Caco-2 (cell line): ENCODE measurements at regions not wholly inside any gene's neighbourhood (a gene's known extent, or its start where the extent isn't known, plus 50 kb on each side); places are given as distances from the start of the nearest gene placed in this dataset.

Experiments
- BruUV-seq: library from RNA; stranded (reverse); fragments of 400-500 nt; replicated peaks from 2 replicates; lab custom pipeline; 2021; lab: Mats Ljungman, UMichigan
- CTCF ChIA-PET: fragments of 300-600 bp; sonication (Branson Sonifier 250); formaldehyde crosslinking; loops from one replicate; lab custom pipeline; 2022; ENCODE audit warnings: antibody characterized with exemption; lab: Charles Lee
- POLR2A ChIA-PET: fragments of 300-600 bp; sonication (Branson Sonifier 250); formaldehyde crosslinking; loops from one replicate; lab custom pipeline; 2022; ENCODE audit warnings: antibody characterized with exemption; lab: Charles Lee
- DNase-seq, 2 experiments: peaks; one replicate each; pipeline versions ENCODE4 v3.0.0 to v3.0.0-alpha.2; 2020 to 2022
- H3K27me3 ChIP-seq: replicated peaks from 2 replicates; pipeline ENCODE4 v1.6.0; 2011; ENCODE audit warnings: low read length; ENCODE audit not compliant: control insufficient read depth, insufficient read depth
- H3K36me3 ChIP-seq: 2 replicates; pipeline ENCODE4 v1.5.1; 2011; ENCODE audit warnings: low read length; ENCODE audit not compliant: control insufficient read depth, insufficient read depth
- H3K4me1 ChIP-seq: fragments of 250-450 bp; sonication (Bioruptor Pico); 2 replicates; pipeline ENCODE4 v1.5.1; 2020; ENCODE audit warnings: mild to moderate bottlenecking
- H3K4me3 ChIP-seq: 2 replicates; pipeline ENCODE4 v1.5.1; 2011; ENCODE audit warnings: low read depth, mild to moderate bottlenecking, control low read depth, low read length
- H3K9me3 ChIP-seq: fragments of 250-450 bp; sonication (Bioruptor Pico); 2 replicates; pipeline ENCODE4 v1.5.1; 2020; ENCODE audit warnings: mild to moderate bottlenecking, moderate library complexity
- H3K27ac Mint-ChIP-seq: one replicate; pipeline ENCODE4 v1.8.0; 2022; ENCODE audit warnings: mixed read lengths; ENCODE audit not compliant: unreplicated experiment
- H3K27me3 Mint-ChIP-seq: one replicate; pipeline ENCODE4 v1.8.0; 2022; ENCODE audit warnings: mixed read lengths; ENCODE audit not compliant: insufficient read depth, unreplicated experiment
- H3K36me3 Mint-ChIP-seq: one replicate; pipeline ENCODE4 v1.8.0; 2022; ENCODE audit warnings: mild to moderate bottlenecking, mixed read lengths; ENCODE audit not compliant: insufficient read depth, unreplicated experiment
- H3K4me1 Mint-ChIP-seq: one replicate; pipeline ENCODE4 v1.8.0; 2022; ENCODE audit warnings: low read depth, mixed read lengths; ENCODE audit not compliant: unreplicated experiment
- H3K4me3 Mint-ChIP-seq: one replicate; pipeline ENCODE4 v1.8.0; 2022; ENCODE audit warnings: mild to moderate bottlenecking, moderate library complexity, mixed read lengths; ENCODE audit not compliant: unreplicated experiment
- H3K9me3 Mint-ChIP-seq: one replicate; pipeline ENCODE4 v1.8.0; 2022; ENCODE audit warnings: mixed read lengths; ENCODE audit not compliant: unreplicated experiment
- intact Hi-C: fragments of 100-400 bp; cut with micrococcal nuclease; formaldehyde crosslinking; loops from one replicate; pipeline ENCODE4 v1.10.0; 2022; ENCODE audit not compliant: unreplicated experiment
- TF ChIP-seq, protein P1 (sequence below), 2 experiments: fragments of 200-600 bp in 1 of 2; IDR thresholded peaks; 1 replicate in 1 of 2; 2 replicates in 1 of 2; pipeline versions ENCODE4 v1.5.1 to v1.8.0; 2011 to 2022; ENCODE audit warnings: antibody characterized with exemption in 1 of 2, control low read depth in 1 of 2, inconsistent platforms in 1 of 2, low read depth in 1 of 2, low read length in 1 of 2, mild to moderate bottlenecking in 1 of 2, moderate library complexity in 1 of 2; ENCODE audit not compliant: insufficient read depth in 1 of 2, severe bottlenecking in 1 of 2, unreplicated experiment in 1 of 2

DNA sequence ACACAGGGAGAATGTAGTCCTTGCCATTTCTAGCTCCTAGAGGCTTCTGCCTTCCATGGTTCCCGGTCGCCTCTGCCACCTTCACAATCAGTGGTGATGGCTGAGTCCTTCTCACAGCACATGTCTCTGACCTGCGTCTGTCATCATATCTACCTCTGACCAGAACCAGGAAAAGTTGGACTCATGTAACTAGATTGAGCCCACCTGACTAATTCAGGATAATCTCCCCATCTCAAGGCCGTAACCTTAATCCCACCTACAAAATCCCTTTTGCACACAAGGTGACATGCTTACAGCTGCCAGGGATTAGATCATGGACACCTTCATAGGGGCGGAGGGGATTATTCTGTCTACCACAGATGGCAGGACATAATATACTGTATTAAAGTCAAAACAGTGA, 375.6 kb downstream of the ICE1 start:
- no peaks in the 10 kb centered on the region for H3K9me3 Mint-ChIP-seq
- no peak overlapping the region for H3K4me3 Mint-ChIP-seq
- H3K4me3 ChIP-seq = no peak overlapping the region
- H3K36me3 ChIP-seq = no peaks in the 10 kb centered on the region
- POLR2A ChIA-PET = no interaction called here
- no peak overlapping the region for H3K27ac Mint-ChIP-seq
- no peaks in the 10 kb centered on the region for H3K9me3 ChIP-seq
- no peaks in the 10 kb centered on the region for H3K4me1 Mint-ChIP-seq
- no TSS peak for BruUV-seq
- H3K36me3 Mint-ChIP-seq = no peaks in the 10 kb centered on the region
- no peaks in the 10 kb centered on the region for H3K27me3 ChIP-seq
- H3K4me1 ChIP-seq = no peaks in the 10 kb centered on the region
- intact Hi-C loops = no loop called here
- H3K27me3 Mint-ChIP-seq = peaks cover 24% of the 10 kb centered on the region
- CTCF ChIA-PET = no interaction called here
- TF ChIP-seq, protein P1, sequence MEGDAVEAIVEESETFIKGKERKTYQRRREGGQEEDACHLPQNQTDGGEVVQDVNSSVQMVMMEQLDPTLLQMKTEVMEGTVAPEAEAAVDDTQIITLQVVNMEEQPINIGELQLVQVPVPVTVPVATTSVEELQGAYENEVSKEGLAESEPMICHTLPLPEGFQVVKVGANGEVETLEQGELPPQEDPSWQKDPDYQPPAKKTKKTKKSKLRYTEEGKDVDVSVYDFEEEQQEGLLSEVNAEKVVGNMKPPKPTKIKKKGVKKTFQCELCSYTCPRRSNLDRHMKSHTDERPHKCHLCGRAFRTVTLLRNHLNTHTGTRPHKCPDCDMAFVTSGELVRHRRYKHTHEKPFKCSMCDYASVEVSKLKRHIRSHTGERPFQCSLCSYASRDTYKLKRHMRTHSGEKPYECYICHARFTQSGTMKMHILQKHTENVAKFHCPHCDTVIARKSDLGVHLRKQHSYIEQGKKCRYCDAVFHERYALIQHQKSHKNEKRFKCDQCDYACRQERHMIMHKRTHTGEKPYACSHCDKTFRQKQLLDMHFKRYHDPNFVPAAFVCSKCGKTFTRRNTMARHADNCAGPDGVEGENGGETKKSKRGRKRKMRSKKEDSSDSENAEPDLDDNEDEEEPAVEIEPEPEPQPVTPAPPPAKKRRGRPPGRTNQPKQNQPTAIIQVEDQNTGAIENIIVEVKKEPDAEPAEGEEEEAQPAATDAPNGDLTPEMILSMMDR (IDR thresholded peaks at IDR 0.05; ENCODE audit: insufficient read depth in 1 of 2, low read depth in 1 of 2, low read length in 1 of 2, severe bottlenecking in 1 of 2, unreplicated experiment in 1 of 2) = no peak
- no peak for DNase-seq

DNA sequence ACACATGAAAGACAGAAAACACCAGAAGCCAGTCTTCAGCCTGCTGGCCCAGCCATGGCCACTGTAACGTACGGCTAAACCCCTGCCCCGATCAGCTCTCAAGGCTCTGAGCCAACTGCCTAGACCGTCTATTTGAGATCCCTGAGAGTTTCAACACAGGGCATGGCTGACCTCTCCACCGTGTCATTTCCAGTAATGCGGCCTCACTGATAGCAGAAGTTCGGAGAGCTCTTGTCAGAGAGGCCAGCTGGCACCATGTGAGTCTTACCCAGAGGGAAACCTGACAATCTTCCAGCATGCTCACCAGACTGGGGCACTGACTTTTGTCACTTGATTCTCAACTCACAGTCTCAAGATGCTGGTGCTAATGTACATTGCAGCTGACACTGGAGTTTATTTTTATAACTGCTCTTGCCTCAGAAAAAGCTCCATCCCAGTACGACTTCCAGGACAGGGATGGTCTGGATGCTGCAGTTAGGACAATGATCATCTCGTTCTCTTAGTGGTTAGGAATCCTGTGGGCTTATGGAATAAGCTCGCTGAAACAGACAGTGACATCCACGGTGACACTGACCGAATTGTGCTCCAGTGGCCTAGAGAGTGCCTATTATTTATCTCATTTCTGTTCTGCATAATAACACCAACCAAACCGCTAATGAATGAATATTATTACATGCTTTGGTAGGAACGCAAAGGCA, 372.7 kb downstream of the ICE1 start:
- BruUV-seq = no TSS peak
- H3K9me3 Mint-ChIP-seq = no peaks in the 10 kb centered on the region
- POLR2A ChIA-PET = no interaction called here

DNA sequence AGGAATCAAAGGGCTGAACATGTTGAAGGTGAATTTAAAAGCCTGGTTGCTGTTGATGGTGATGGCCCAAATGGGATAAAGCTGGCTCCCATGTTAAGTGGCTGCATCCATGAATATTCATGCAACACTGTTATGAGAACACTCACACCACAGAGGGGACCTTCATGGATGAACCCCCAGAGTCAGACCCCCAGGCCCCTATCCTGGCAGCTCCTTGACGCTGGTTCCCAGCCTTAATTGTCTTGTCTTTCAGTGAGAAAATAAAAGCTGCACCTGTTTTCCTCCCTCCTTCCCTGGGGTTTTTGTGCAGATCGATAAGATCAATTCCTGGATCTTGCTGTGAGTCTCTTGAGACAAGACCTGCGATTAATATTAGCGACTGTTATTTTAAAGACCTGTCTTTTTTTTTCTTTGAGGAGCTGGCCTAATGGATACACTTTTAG, 371.7 kb downstream of the ICE1 start:
- H3K27me3 Mint-ChIP-seq = peaks cover 20% of the 10 kb centered on the region
- H3K4me1 ChIP-seq = no peaks in the 10 kb centered on the region
- BruUV-seq = no TSS peak
- no peaks in the 10 kb centered on the region for H3K9me3 Mint-ChIP-seq
- no peaks in the 10 kb centered on the region for H3K4me1 Mint-ChIP-seq
- POLR2A ChIA-PET = no interaction called here
- CTCF ChIA-PET = no interaction called here
- no peaks in the 10 kb centered on the region for H3K9me3 ChIP-seq
- DNase-seq = no peak
- H3K27ac Mint-ChIP-seq = no peak overlapping the region
- H3K27me3 ChIP-seq = no peaks in the 10 kb centered on the region
- H3K36me3 ChIP-seq = no peaks in the 10 kb centered on the region
- no peaks in the 10 kb centered on the region for H3K36me3 Mint-ChIP-seq
- TF ChIP-seq, protein P1 (IDR thresholded peaks at IDR 0.05; ENCODE audit: insufficient read depth in 1 of 2, low read depth in 1 of 2, low read length in 1 of 2, severe bottlenecking in 1 of 2, unreplicated experiment in 1 of 2) = no peak
- H3K4me3 Mint-ChIP-seq = no peak overlapping the region
- intact Hi-C loops = no loop called here
- no peak overlapping the region for H3K4me3 ChIP-seq

More for the DNA sequence above, 372.7 kb downstream of the ICE1 start:
- H3K9me3 ChIP-seq = no peaks in the 10 kb centered on the region
- no peak overlapping the region for H3K4me3 Mint-ChIP-seq
- peaks cover 24% of the 10 kb centered on the region for H3K27me3 Mint-ChIP-seq
- TF ChIP-seq, protein P1 (IDR thresholded peaks at IDR 0.05; ENCODE audit: insufficient read depth in 1 of 2, low read depth in 1 of 2, low read length in 1 of 2, severe bottlenecking in 1 of 2, unreplicated experiment in 1 of 2) = no peak
- H3K36me3 Mint-ChIP-seq = no peaks in the 10 kb centered on the region
- H3K27me3 ChIP-seq = no peaks in the 10 kb centered on the region
- intact Hi-C loops = no loop called here
- no peak for DNase-seq
- no peak overlapping the region for H3K4me3 ChIP-seq
- H3K4me1 Mint-ChIP-seq = no peaks in the 10 kb centered on the region
- no peak overlapping the region for H3K27ac Mint-ChIP-seq
- H3K36me3 ChIP-seq = no peaks in the 10 kb centered on the region
- CTCF ChIA-PET = no interaction called here
- H3K4me1 ChIP-seq = no peaks in the 10 kb centered on the region
